ENCODE measurements at regions not wholly inside any gene's neighbourhood (a gene's known extent, or its start where the extent isn't known, plus 50 kb on each side); places are given as distances from the start of the nearest gene placed in this dataset.
A peak's percentile ranks its signal among the peaks of the same experiment; 100 is the strongest.

DNA sequence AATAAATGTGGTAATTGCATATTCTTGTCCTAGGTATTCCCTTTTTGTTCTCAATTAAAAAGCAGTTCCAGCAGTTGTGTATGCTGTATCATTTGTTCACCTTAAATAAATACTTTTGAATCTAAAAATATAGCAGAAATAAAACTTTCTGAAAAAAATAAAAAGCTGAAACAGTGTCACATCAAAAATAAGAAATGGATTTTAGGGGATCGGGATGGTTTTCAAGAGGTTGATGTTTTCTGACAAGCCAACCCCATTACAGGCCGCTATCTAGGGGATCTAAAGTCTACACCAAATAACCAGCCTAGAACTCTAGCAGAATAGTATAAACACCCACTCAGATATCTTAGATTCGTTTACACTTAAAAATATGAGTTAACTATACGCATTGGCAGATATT lies 95.4 kb upstream of the MAML3 start:
- ATAC-seq (no peak), FAIRE-seq (no peak), DNase-seq (ENCODE audit: low read depth, low spot score) (no peak)
- intact Hi-C loops (cut with micrococcal nuclease; ENCODE audit: unreplicated experiment): no loop called here
- Histone ChIP-seq H3K9me3 (replicated peaks; ENCODE audit: control insufficient read depth, insufficient read depth, low read length) (no peaks in the 10 kb centered on the region), H3K79me2 (ENCODE audit: control insufficient read depth, insufficient read depth, low read length) (no peaks in the 10 kb centered on the region), H3K4me3 (no peak overlapping the region), H2AFZ (ENCODE audit: control insufficient read depth, low read depth, low read length) (no peak overlapping the region), H3K27ac (ENCODE audit: control insufficient read depth, insufficient read depth) (no peak overlapping the region), H4K20me1 (ENCODE audit: control insufficient read depth, insufficient read depth) (no peaks in the 10 kb centered on the region), H3K36me3 (ENCODE audit: control insufficient read depth in 2 of 2, insufficient read depth in 2 of 2, low read length in 1 of 2) (no peaks in the 10 kb centered on the region), H3K27me3 (replicated peaks in 1 of 2; ENCODE audit: control insufficient read depth in 2 of 2, insufficient read depth in 2 of 2, low read length in 1 of 2) (peaks cover 12 to 19% of the 10 kb centered on the region in 2 experiments), H3K4me2 (ENCODE audit: control insufficient read depth, insufficient read depth) (no peak overlapping the region), H3K4me1 (ENCODE audit: control insufficient read depth, insufficient read depth, low read length) (no peaks in the 10 kb centered on the region), H3K9ac (ENCODE audit: control insufficient read depth, insufficient read depth, low read length) (no peak overlapping the region)
- POLR2A ChIA-PET: no interaction called here
- no peak for TF ChIP-seq NR2C1 (IDR thresholded peaks at IDR 0.05)
- TF ChIP-seq ZNF207 (IDR thresholded peaks at IDR 0.05; ENCODE audit: borderline replicate concordance): no peak
- no peak for TF ChIP-seq CBX5 (IDR thresholded peaks at IDR 0.05; ENCODE audit: low read depth)
- TF ChIP-seq, protein P1, sequence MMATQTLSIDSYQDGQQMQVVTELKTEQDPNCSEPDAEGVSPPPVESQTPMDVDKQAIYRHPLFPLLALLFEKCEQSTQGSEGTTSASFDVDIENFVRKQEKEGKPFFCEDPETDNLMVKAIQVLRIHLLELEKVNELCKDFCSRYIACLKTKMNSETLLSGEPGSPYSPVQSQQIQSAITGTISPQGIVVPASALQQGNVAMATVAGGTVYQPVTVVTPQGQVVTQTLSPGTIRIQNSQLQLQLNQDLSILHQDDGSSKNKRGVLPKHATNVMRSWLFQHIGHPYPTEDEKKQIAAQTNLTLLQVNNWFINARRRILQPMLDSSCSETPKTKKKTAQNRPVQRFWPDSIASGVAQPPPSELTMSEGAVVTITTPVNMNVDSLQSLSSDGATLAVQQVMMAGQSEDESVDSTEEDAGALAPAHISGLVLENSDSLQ (IDR thresholded peaks at IDR 0.05): no peak
- TF ChIP-seq POLR2AphosphoS2 (IDR thresholded peaks at IDR 0.05; ENCODE audit: low read depth, low read length): no peak
- TF ChIP-seq ZSCAN29 (IDR thresholded peaks at IDR 0.05): no peak
- TF ChIP-seq ZNF384 (IDR thresholded peaks at IDR 0.05; ENCODE audit: borderline replicate concordance, low read depth, low read length): peak; percentile 26; the same call in 1 of the 2 replicates
- WGBS (ENCODE audit: insufficient coverage, insufficient replicate concordance, low lambda C conversion rate, missing lambda C conversion rate): 45% methylated on average over 4 of the region's 4 CpGs
- SMC1A ChIA-PET (ENCODE audit: uncharacterized antibody, unreplicated experiment): interaction anchor here (1.2 kb wide), 1 partner anchor 197 kb away, joined by 3 read pairs; no protein-coding TSS in a partner anchor
- BruUV-seq (replicated peaks): no TSS peak
- in situ Hi-C loops (cut with MboI): no loop called here
- RAD21 ChIA-PET (ENCODE audit: unreplicated experiment): no interaction called here
- CTCF ChIA-PET: interaction anchor here (0.6 kb wide), 1 partner anchor 649 kb away, joined by 3 read pairs; no protein-coding TSS in a partner anchor

GRCh38 chr4:140247237-140247636 lies 93.3 kb upstream of the MAML3 start:
- Histone ChIP-seq H3K4me1 (ENCODE audit: control insufficient read depth, insufficient read depth, low read length) (peaks cover 14% of the 10 kb centered on the region), H2AFZ (ENCODE audit: control insufficient read depth, low read depth, low read length) (no peak overlapping the region), H3K27me3 (replicated peaks in 1 of 2; ENCODE audit: control insufficient read depth in 2 of 2, insufficient read depth in 2 of 2, low read length in 1 of 2) (peaks cover 8 to 11% of the 10 kb centered on the region in 2 experiments), H3K27ac (ENCODE audit: control insufficient read depth, insufficient read depth) (no peak overlapping the region), H4K20me1 (ENCODE audit: control insufficient read depth, insufficient read depth) (no peaks in the 10 kb centered on the region), H3K79me2 (ENCODE audit: control insufficient read depth, insufficient read depth, low read length) (no peaks in the 10 kb centered on the region), H3K9me3 (replicated peaks; ENCODE audit: control insufficient read depth, insufficient read depth, low read length) (no peaks in the 10 kb centered on the region), H3K4me2 (ENCODE audit: control insufficient read depth, insufficient read depth) (no peak overlapping the region), H3K9ac (ENCODE audit: control insufficient read depth, insufficient read depth, low read length) (no peak overlapping the region), H3K36me3 (ENCODE audit: control insufficient read depth in 2 of 2, insufficient read depth in 2 of 2, low read length in 1 of 2) (no peaks in the 10 kb centered on the region), H3K4me3 (no peak overlapping the region)
- SMC1A ChIA-PET (ENCODE audit: uncharacterized antibody, unreplicated experiment): no interaction called here
- 37% methylated on average over 2 of the region's 2 CpGs for WGBS (ENCODE audit: insufficient coverage, insufficient replicate concordance, low lambda C conversion rate, missing lambda C conversion rate)
- FAIRE-seq (no peak), ATAC-seq (no peak), DNase-seq (ENCODE audit: low read depth, low spot score) (no peak)
- BruUV-seq (replicated peaks): no TSS peak
- intact Hi-C loops (cut with micrococcal nuclease; ENCODE audit: unreplicated experiment) (no loop called here), in situ Hi-C loops (cut with MboI) (no loop called here)
- RAD21 ChIA-PET (ENCODE audit: unreplicated experiment): no interaction called here
- TF ChIP-seq TAF1 (IDR thresholded peaks at IDR 0.05; ENCODE audit: borderline replicate concordance, low read depth, low read length): no peak
- TF ChIP-seq CREB1 (IDR thresholded peaks at IDR 0.05; ENCODE audit: low read depth): no peak
- TF ChIP-seq TARDBP (IDR thresholded peaks at IDR 0.05; ENCODE audit: borderline replicate concordance): no peak
- TF ChIP-seq SIN3A (IDR thresholded peaks at IDR 0.05; ENCODE audit: low read depth, low read length): no peak
- TF ChIP-seq MLLT1 (IDR thresholded peaks at IDR 0.05): no peak
- no peak for TF ChIP-seq LARP7 (IDR thresholded peaks at IDR 0.05)
- TF ChIP-seq IRF3 (IDR thresholded peaks at IDR 0.05): no peak
- no peak for TF ChIP-seq ASH2L (IDR thresholded peaks at IDR 0.05; ENCODE audit: borderline replicate concordance, low read depth)
- CTCF ChIA-PET: interaction anchor here (1.3 kb wide), 1 partner anchor 9 kb away, joined by 3 read pairs; no protein-coding TSS in a partner anchor
- POLR2A ChIA-PET: no interaction called here

Data from GM12878 (cell line).